ENCODE measurements at regions not wholly inside any gene's neighbourhood (a gene's known extent, or its start where the extent isn't known, plus 50 kb on each side); places are given as distances from the start of the nearest gene placed in this dataset.

GRCh38 chr19:32231020-32231419 lies 114.4 kb upstream of the ZNF507 start:
- TF ChIP-seq CTCF (IDR thresholded peaks at IDR 0.05): no peak
- no peak for TF ChIP-seq POLR2A (IDR thresholded peaks at IDR 0.05)
